ENCODE measurements at regions not wholly inside any gene's neighbourhood (a gene's known extent, or its start where the extent isn't known, plus 50 kb on each side); places are given as distances from the start of the nearest gene placed in this dataset.
A peak's percentile ranks its signal among the peaks of the same experiment; 100 is the strongest.

DNA sequence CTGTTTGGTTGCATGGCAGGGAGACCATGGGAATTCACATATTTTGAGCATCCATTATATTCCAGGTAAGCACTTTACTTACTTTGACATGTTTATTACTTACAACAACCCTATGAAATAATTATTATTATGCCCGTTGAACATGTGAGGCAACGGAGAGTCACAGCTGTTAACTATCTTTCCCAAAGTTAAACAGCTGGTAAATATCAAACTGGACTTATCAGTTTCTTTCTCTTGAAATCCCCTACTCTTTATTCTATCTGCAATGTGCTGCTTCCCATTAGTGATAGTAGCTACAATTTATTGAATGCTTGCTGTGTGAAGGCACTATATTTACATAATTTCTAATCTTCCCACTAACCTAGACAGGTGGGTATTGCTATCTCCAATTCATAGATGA, 847.7 kb upstream of the MAP3K7 start:
- intact Hi-C loops (cut with DNase I) = no loop called here
- FAIRE-seq (no peak), ATAC-seq (no peak), DNase-seq (no peak)
- no peaks in the 10 kb centered on the region for H3K4me1 ChIP-seq
- WGBS, 2 donors = 25 to 34% methylated on average over 2 of the region's 2 CpGs
- H3K27me3 ChIP-seq = no peaks in the 10 kb centered on the region
- H3K36me3 ChIP-seq = no peaks in the 10 kb centered on the region
- no peak overlapping the region for H3K4me3 ChIP-seq
- H3K27ac ChIP-seq = no peak overlapping the region
- no peak for TF ChIP-seq CTCF (IDR thresholded peaks at IDR 0.05)
- H3K9me3 ChIP-seq = no peaks in the 10 kb centered on the region

DNA sequence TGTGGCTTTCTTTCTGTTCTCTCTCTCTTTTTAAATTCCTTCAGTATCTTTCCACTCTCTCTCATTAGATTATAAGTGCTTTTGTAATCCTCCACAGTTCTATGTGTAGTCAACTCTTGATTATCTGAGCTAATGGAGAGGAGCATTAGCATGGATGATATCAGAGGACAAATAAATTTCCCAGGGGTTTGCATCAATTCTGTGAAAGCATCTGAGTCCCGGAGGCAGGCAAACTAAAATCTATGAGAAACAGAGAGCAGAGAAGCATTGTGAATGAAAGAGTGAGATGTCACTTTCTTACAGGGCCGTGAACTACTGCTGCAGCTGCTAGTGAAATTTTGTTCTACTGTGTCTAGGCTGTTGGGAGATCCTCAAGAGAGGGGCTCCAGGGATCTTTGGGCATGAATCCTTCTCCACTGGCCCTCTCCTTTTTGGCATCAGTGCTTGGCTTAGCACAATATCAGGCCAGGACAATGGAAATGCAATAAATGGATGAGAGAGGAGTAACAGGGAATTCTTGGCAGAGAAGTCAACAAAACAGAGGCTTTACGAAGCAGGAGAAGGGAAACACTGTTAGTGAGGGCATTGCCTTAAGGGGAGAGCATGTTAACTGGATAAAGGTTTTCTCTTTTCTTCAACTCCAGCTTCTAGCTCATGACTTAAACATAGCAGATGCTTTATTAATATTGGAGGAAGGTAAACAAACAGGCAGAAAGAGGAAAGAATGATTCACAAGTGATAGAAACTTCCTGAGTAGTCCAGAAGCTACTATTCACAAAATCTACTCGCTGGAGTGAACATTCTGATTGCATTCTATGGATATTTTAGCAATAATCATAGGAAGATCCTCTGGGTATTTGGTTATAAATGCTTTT, 847.0 kb upstream of the MAP3K7 start:
- H3K4me3 ChIP-seq = no peak overlapping the region
- no peaks in the 10 kb centered on the region for H3K4me1 ChIP-seq
- TF ChIP-seq CTCF (IDR thresholded peaks at IDR 0.05) = no peak
- H3K27me3 ChIP-seq = no peaks in the 10 kb centered on the region
- intact Hi-C loops (cut with DNase I) = no loop called here
- FAIRE-seq (no peak), ATAC-seq (no peak), DNase-seq (no peak)
- 50 to 64% methylated on average over 4 of the region's 4 CpGs for WGBS, 2 donors
- H3K27ac ChIP-seq = no peak overlapping the region
- no peaks in the 10 kb centered on the region for H3K9me3 ChIP-seq
- H3K36me3 ChIP-seq = no peaks in the 10 kb centered on the region

- peak in 2 of 4 donors; percentile 13 to 21 for TF ChIP-seq CTCF (IDR thresholded peaks at IDR 0.05)
- intact Hi-C loops (cut with DNase I) = no loop called here
- FAIRE-seq (no peak), DNase-seq (no peak), ATAC-seq (no peak)
- Histone ChIP-seq H3K27ac (no peak overlapping the region), H3K4me3 (no peak overlapping the region), H3K4me1 (no peaks in the 10 kb centered on the region), H3K27me3 (no peaks in the 10 kb centered on the region), H3K36me3 (no peaks in the 10 kb centered on the region), H3K9me3 (no peaks in the 10 kb centered on the region)
Measured at GRCh38 chr6:91428953-91429560, 842.2 kb upstream of the MAP3K7 start.

DNA sequence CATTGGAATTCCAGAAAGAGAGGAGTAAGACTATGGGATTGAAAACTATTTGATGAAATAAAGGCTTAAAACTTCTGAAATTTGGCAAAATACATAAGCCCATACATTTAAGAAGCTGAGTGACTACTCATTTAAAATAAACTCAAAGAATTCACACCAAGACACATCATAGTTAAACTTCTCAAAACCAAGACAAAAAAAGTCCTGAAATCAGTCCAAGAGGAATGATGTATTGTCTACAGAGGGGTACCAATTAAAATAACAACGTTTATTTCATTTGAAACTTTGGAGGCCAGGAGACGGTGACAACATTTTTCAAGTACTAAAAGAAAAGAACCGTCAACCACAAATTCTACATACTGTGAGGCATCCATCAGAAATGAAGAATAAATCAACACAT, 841.4 kb upstream of the MAP3K7 start:
- intact Hi-C loops (cut with DNase I) = no loop called here
- H3K36me3 ChIP-seq = no peaks in the 10 kb centered on the region
- DNase-seq (no peak), FAIRE-seq (no peak), ATAC-seq (no peak)
- H3K9me3 ChIP-seq = no peaks in the 10 kb centered on the region
- no peak overlapping the region for H3K27ac ChIP-seq
- 60 to 62% methylated on average over 3 of the region's 3 CpGs for WGBS, 2 donors
- no peaks in the 10 kb centered on the region for H3K27me3 ChIP-seq
- H3K4me3 ChIP-seq = no peak overlapping the region
- TF ChIP-seq CTCF (IDR thresholded peaks at IDR 0.05) = no peak
- H3K4me1 ChIP-seq = no peaks in the 10 kb centered on the region

- no peak overlapping the region for H3K4me3 ChIP-seq
- H3K9me3 ChIP-seq = no peaks in the 10 kb centered on the region
- DNase-seq (no peak), ATAC-seq (no peak), FAIRE-seq (no peak)
- H3K4me1 ChIP-seq = no peaks in the 10 kb centered on the region
- H3K27ac ChIP-seq = no peak overlapping the region
- intact Hi-C loops (cut with DNase I) = no loop called here
- no peaks in the 10 kb centered on the region for H3K36me3 ChIP-seq
- no peaks in the 10 kb centered on the region for H3K27me3 ChIP-seq
- TF ChIP-seq CTCF (IDR thresholded peaks at IDR 0.05) = no peak
- 37 to 48% methylated on average over 1 of the region's 1 CpG for WGBS, 2 donors
Measured at GRCh38 chr6:91420243-91420642, 833.4 kb upstream of the MAP3K7 start.
